ENCODE measurements at regions not wholly inside any gene's neighbourhood (a gene's known extent, or its start where the extent isn't known, plus 50 kb on each side); places are given as distances from the start of the nearest gene placed in this dataset.

DNA sequence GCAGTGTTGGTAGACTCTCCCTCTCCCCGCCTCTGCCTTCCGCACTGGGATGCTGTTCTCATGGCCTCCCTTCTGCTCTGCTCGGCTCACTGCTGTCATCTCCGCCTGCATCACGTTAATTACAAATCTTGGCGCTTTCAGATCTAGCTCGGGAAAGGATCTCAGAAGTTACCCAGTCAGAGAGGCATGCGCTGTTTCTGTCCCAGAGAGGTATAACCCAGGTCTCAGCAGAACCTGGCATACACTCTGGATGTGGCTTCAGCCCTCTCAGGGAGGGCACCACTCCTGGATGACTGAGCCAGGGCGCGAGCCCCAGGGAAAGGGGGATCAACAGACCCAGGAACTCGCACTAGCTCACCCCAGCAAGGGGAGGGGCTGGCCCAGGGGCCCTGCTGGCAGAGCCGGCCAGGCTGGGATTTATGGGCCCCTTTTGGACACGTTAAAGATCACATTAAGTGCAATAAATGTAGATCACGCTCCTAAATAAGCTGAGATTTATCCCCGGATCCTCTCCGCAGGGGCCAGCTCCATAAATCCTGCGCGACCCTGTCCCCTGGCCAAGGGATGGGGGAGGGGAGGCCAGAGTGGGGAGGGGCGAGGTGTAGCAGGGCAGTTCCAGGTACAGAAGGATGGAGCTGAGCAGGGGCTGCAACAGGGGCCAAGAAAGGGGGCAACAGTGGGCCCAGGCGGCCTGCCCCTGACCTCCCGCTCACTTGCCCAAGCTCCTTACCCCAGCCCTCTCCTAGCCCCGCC lies 101.3 kb upstream of the ZBTB40 start:
- Histone ChIP-seq H3K4me3 (replicated peaks in 1 of 3; ENCODE audit: insufficient read depth in 1 of 3, low read depth in 1 of 3, low read length in 3 of 3) (no peak overlapping the region), H3K27me3 (ENCODE audit: control insufficient read depth in 2 of 2, insufficient read depth in 2 of 2, low read length in 2 of 2) (peaks cover 17 to 26% of the 10 kb centered on the region in 2 experiments), H3K9ac (replicated peaks; ENCODE audit: extremely low read depth, insufficient read depth, low read length) (no peak overlapping the region), H3K4me1 (ENCODE audit: control insufficient read depth, extremely low read depth, insufficient read depth, low read length) (peaks cover 10% of the 10 kb centered on the region), H3K9me1 (replicated peaks; ENCODE audit: control insufficient read depth, extremely low read depth, insufficient read depth, low read length) (no peaks in the 10 kb centered on the region), H4K20me1 (replicated peaks; ENCODE audit: control insufficient read depth, extremely low read depth, insufficient read depth, low read length) (no peaks in the 10 kb centered on the region), H3K79me2 (ENCODE audit: control insufficient read depth, insufficient read depth, low read length) (no peaks in the 10 kb centered on the region), H2AFZ (ENCODE audit: low read depth, low read length) (no peak overlapping the region), H3K27ac (ENCODE audit: insufficient read depth, low read depth, low read length) (no peak overlapping the region), H3K4me2 (ENCODE audit: insufficient read depth, low read length) (no peak overlapping the region), H3K9me3 (replicated peaks; ENCODE audit: control insufficient read depth, insufficient read depth, low read length) (no peaks in the 10 kb centered on the region), H3K36me3 (ENCODE audit: control insufficient read depth in 2 of 2, extremely low read depth in 1 of 2, insufficient read depth in 2 of 2, low read length in 2 of 2) (no peaks in the 10 kb centered on the region)
- intact Hi-C loops (cut with micrococcal nuclease) = no loop called here
- dilution Hi-C loops (cut with MboI; ENCODE audit: extremely low pct_ligation_motif_present, low sequenced_read_pairs) = no loop called here
- no TSS peak for BruUV-seq (replicated peaks)
- DNase-seq (ENCODE audit: low read depth, low spot score) = no peak
- CTCF ChIA-PET = interaction anchor here (0.6 to 1.4 kb wide), 3 partner anchors 12 to 66 kb away, joined by 3 to 5 read pairs (median 3); no protein-coding TSS in a partner anchor
- no peak for FAIRE-seq
- TF ChIP-seq JUN (IDR thresholded peaks at IDR 0.05; ENCODE audit: borderline replicate concordance, insufficient read depth, insufficient read length, low read depth) (no peak), MYC (IDR thresholded peaks at IDR 0.05; ENCODE audit: low read depth, low read length) (no peak), POLR2AphosphoS5 (IDR thresholded peaks at IDR 0.05; ENCODE audit: insufficient read depth, low read depth, low read length) (no peak), GATA2 (IDR thresholded peaks at IDR 0.05; ENCODE audit: insufficient read depth, insufficient read length, low read depth, low read length) (no peak), FOS (IDR thresholded peaks at IDR 0.05; ENCODE audit: borderline replicate concordance, insufficient read depth, low read length) (no peak), EZH2 (IDR thresholded peaks at IDR 0.05; ENCODE audit: borderline replicate concordance, low read depth, low read length, severe bottlenecking) (no peak), POLR2A (IDR thresholded peaks at IDR 0.05; ENCODE audit: low read depth, low read length) (no peak)
- TF ChIP-seq, protein P1, sequence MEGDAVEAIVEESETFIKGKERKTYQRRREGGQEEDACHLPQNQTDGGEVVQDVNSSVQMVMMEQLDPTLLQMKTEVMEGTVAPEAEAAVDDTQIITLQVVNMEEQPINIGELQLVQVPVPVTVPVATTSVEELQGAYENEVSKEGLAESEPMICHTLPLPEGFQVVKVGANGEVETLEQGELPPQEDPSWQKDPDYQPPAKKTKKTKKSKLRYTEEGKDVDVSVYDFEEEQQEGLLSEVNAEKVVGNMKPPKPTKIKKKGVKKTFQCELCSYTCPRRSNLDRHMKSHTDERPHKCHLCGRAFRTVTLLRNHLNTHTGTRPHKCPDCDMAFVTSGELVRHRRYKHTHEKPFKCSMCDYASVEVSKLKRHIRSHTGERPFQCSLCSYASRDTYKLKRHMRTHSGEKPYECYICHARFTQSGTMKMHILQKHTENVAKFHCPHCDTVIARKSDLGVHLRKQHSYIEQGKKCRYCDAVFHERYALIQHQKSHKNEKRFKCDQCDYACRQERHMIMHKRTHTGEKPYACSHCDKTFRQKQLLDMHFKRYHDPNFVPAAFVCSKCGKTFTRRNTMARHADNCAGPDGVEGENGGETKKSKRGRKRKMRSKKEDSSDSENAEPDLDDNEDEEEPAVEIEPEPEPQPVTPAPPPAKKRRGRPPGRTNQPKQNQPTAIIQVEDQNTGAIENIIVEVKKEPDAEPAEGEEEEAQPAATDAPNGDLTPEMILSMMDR (IDR thresholded peaks at IDR 0.05; ENCODE audit: extremely low read depth in 1 of 2, insufficient read depth in 1 of 2, low read depth in 1 of 2, low read length in 2 of 2) = no peak
- TF ChIP-seq, protein P2, sequence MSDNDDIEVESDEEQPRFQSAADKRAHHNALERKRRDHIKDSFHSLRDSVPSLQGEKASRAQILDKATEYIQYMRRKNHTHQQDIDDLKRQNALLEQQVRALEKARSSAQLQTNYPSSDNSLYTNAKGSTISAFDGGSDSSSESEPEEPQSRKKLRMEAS (IDR thresholded peaks at IDR 0.05; ENCODE audit: insufficient read depth, insufficient read length) = no peak
- POLR2A ChIA-PET = no interaction called here

Data from endothelial cell of umbilical vein (primary cell).